NCI-H510A (cell line): ENCODE measurements at regions not wholly inside any gene's neighbourhood (a gene's known extent, or its start where the extent isn't known, plus 50 kb on each side); places are given as distances from the start of the nearest gene placed in this dataset.

Experiments
- DNase-seq: peaks from one replicate; lab custom pipeline; 2025; lab: John Stamatoyannopoulos, UW

GRCh38 chr7:8379264-8379663 is 54.1 kb upstream of the NXPH1 start:
- no peak for DNase-seq

DNA sequence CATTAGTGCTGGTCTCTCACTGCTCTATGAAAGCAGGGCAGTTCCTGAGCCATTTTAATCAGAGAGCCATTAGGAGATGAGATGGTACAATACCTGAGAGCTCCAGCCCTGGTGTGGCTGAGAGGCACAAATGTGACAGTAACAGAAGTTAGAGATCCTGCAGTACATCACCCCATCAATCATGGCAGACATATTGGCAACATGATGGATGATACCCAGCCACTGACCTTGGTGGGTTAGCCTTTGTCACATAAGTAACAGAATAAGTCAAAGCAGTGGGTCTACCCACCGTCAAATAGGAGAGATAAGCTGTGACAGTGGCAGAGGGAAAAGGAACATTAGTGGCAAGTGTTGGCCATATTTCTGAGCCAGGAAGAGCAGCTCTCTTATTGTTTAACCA is 53.3 kb upstream of the NXPH1 start:
- no peak for DNase-seq

GRCh38 chr7:8382004-8382730 is 51.2 kb upstream of the NXPH1 start:
- DNase-seq: no peak
